ENCODE measurements at regions not wholly inside any gene's neighbourhood (a gene's known extent, or its start where the extent isn't known, plus 50 kb on each side); places are given as distances from the start of the nearest gene placed in this dataset.

GRCh38 chr2:34368304-34368703 lies 769.2 kb upstream of the FAM98A start:
- DNase-seq (ENCODE audit: low read depth in 1 of 2, low spot score in 1 of 2): no peak
- TF ChIP-seq POLR2AphosphoS5 (IDR thresholded peaks at IDR 0.05; ENCODE audit: low read depth) (no peak), SPI1 (IDR thresholded peaks at IDR 0.05; ENCODE audit: borderline replicate concordance, low read depth) (no peak), GABPA (IDR thresholded peaks at IDR 0.05; ENCODE audit: low read depth) (no peak)
- TF ChIP-seq, protein P1, sequence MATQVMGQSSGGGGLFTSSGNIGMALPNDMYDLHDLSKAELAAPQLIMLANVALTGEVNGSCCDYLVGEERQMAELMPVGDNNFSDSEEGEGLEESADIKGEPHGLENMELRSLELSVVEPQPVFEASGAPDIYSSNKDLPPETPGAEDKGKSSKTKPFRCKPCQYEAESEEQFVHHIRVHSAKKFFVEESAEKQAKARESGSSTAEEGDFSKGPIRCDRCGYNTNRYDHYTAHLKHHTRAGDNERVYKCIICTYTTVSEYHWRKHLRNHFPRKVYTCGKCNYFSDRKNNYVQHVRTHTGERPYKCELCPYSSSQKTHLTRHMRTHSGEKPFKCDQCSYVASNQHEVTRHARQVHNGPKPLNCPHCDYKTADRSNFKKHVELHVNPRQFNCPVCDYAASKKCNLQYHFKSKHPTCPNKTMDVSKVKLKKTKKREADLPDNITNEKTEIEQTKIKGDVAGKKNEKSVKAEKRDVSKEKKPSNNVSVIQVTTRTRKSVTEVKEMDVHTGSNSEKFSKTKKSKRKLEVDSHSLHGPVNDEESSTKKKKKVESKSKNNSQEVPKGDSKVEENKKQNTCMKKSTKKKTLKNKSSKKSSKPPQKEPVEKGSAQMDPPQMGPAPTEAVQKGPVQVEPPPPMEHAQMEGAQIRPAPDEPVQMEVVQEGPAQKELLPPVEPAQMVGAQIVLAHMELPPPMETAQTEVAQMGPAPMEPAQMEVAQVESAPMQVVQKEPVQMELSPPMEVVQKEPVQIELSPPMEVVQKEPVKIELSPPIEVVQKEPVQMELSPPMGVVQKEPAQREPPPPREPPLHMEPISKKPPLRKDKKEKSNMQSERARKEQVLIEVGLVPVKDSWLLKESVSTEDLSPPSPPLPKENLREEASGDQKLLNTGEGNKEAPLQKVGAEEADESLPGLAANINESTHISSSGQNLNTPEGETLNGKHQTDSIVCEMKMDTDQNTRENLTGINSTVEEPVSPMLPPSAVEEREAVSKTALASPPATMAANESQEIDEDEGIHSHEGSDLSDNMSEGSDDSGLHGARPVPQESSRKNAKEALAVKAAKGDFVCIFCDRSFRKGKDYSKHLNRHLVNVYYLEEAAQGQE (IDR thresholded peaks at IDR 0.05; ENCODE audit: insufficient replicate concordance, low read depth): no peak
- TF ChIP-seq, protein P2, sequence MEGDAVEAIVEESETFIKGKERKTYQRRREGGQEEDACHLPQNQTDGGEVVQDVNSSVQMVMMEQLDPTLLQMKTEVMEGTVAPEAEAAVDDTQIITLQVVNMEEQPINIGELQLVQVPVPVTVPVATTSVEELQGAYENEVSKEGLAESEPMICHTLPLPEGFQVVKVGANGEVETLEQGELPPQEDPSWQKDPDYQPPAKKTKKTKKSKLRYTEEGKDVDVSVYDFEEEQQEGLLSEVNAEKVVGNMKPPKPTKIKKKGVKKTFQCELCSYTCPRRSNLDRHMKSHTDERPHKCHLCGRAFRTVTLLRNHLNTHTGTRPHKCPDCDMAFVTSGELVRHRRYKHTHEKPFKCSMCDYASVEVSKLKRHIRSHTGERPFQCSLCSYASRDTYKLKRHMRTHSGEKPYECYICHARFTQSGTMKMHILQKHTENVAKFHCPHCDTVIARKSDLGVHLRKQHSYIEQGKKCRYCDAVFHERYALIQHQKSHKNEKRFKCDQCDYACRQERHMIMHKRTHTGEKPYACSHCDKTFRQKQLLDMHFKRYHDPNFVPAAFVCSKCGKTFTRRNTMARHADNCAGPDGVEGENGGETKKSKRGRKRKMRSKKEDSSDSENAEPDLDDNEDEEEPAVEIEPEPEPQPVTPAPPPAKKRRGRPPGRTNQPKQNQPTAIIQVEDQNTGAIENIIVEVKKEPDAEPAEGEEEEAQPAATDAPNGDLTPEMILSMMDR (IDR thresholded peaks at IDR 0.05; ENCODE audit: insufficient read depth, low read length): no peak
- Histone ChIP-seq H3K4me3 (replicated peaks; ENCODE audit: insufficient read depth, low read length) (no peak overlapping the region), H3K27me3 (ENCODE audit: insufficient read depth, poor library complexity, severe bottlenecking) (no peaks in the 10 kb centered on the region), H3K27ac (replicated peaks) (no peak overlapping the region)

DNA sequence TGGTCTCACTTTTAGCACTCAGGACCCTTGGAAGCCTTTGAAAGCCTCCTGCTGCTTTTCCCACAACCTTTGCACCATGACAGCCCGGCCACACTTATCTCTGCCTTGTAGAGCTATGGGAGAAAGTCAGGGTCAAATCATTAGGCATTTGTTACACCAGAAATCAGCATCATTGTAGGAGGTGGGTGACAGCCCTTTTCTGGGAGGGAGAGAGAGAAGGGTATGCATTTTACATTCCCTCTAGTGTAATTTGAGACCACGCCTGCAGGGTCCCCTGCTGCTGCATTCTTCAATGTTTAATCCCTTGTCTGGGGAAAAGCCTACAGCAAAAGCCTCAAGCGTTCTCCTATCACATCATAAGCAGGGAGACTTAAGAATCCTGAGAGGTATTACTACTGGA lies 766.8 kb upstream of the FAM98A start:
- Histone ChIP-seq H3K4me3 (replicated peaks; ENCODE audit: insufficient read depth, low read length) (no peak overlapping the region), H3K27me3 (ENCODE audit: insufficient read depth, poor library complexity, severe bottlenecking) (no peaks in the 10 kb centered on the region), H3K27ac (replicated peaks) (no peak overlapping the region)
- TF ChIP-seq POLR2AphosphoS5 (IDR thresholded peaks at IDR 0.05; ENCODE audit: low read depth) (no peak), GABPA (IDR thresholded peaks at IDR 0.05; ENCODE audit: low read depth) (no peak), SPI1 (IDR thresholded peaks at IDR 0.05; ENCODE audit: borderline replicate concordance, low read depth) (no peak)
- TF ChIP-seq, protein P1 (IDR thresholded peaks at IDR 0.05; ENCODE audit: insufficient replicate concordance, low read depth): no peak
- TF ChIP-seq, protein P2 (IDR thresholded peaks at IDR 0.05; ENCODE audit: insufficient read depth, low read length): no peak
- DNase-seq (ENCODE audit: low read depth in 1 of 2, low spot score in 1 of 2): no peak

- TF ChIP-seq, protein P2 (IDR thresholded peaks at IDR 0.05; ENCODE audit: insufficient read depth, low read length): no peak
- no peak for TF ChIP-seq GABPA (IDR thresholded peaks at IDR 0.05; ENCODE audit: low read depth)
- TF ChIP-seq SPI1 (IDR thresholded peaks at IDR 0.05; ENCODE audit: borderline replicate concordance, low read depth): no peak
- Histone ChIP-seq H3K27me3 (ENCODE audit: insufficient read depth, poor library complexity, severe bottlenecking) (no peaks in the 10 kb centered on the region), H3K27ac (replicated peaks) (no peak overlapping the region), H3K4me3 (replicated peaks; ENCODE audit: insufficient read depth, low read length) (no peak overlapping the region)
- no peak for DNase-seq (ENCODE audit: low read depth in 1 of 2, low spot score in 1 of 2)
Observed at GRCh38 chr2:34365512-34365911, 766.4 kb upstream of the FAM98A start.

- Histone ChIP-seq H3K4me3 (replicated peaks; ENCODE audit: insufficient read depth, low read length) (no peak overlapping the region), H3K27ac (replicated peaks) (no peak overlapping the region), H3K27me3 (ENCODE audit: insufficient read depth, poor library complexity, severe bottlenecking) (no peaks in the 10 kb centered on the region)
- DNase-seq (ENCODE audit: low read depth in 1 of 2, low spot score in 1 of 2): no peak
- no peak for TF ChIP-seq POLR2AphosphoS5 (IDR thresholded peaks at IDR 0.05; ENCODE audit: low read depth)
- TF ChIP-seq, protein P2 (IDR thresholded peaks at IDR 0.05; ENCODE audit: insufficient read depth, low read length): no peak
- TF ChIP-seq, protein P1 (IDR thresholded peaks at IDR 0.05; ENCODE audit: insufficient replicate concordance, low read depth): no peak
- no peak for TF ChIP-seq GABPA (IDR thresholded peaks at IDR 0.05; ENCODE audit: low read depth)
- no peak for TF ChIP-seq SPI1 (IDR thresholded peaks at IDR 0.05; ENCODE audit: borderline replicate concordance, low read depth)
Observed at GRCh38 chr2:34353509-34354113, 754.5 kb upstream of the FAM98A start.

Measured in HL-60 (cell line).